H1 (cell line): ENCODE measurements at regions not wholly inside any gene's neighbourhood (a gene's known extent, or its start where the extent isn't known, plus 50 kb on each side); places are given as distances from the start of the nearest gene placed in this dataset.

Experiments
- CEBPB ChIP-seq: IDR thresholded peaks from 2 replicates; pipeline ENCODE4 v1.6.1; 2012; ENCODE audit warnings: low read depth, low read length
- CTCF ChIP-seq, 3 experiments: IDR thresholded peaks; 1 replicate in 2 of 3; 2 replicates in 1 of 3; pipeline versions ENCODE4 v1.5.1 to v1.6.1; 2011; ENCODE audit warnings: low read length in 3 of 3, mild to moderate bottlenecking in 3 of 3, inconsistent platforms in 2 of 3, low read depth in 1 of 3, moderate library complexity in 1 of 3; ENCODE audit not compliant: insufficient read depth in 1 of 3; ENCODE audit errors: control extremely low read depth in 1 of 3
- EZH2 ChIP-seq: fragments of 200-600 bp; sonication (generic); IDR thresholded peaks from 2 replicates; pipeline ENCODE4 v1.7.1; 2012; ENCODE audit warnings: low read depth, mild to moderate bottlenecking, moderate library complexity, low read length, inconsistent platforms; ENCODE audit not compliant: severe bottlenecking
- GABPA ChIP-seq: IDR thresholded peaks from 2 replicates; pipeline ENCODE4 v1.6.1; 2011; ENCODE audit warnings: mild to moderate bottlenecking, low read length, moderate library complexity, borderline replicate concordance; ENCODE audit not compliant: insufficient read depth
- POLR2AphosphoS5 ChIP-seq: IDR thresholded peaks from 2 replicates; pipeline ENCODE4 v1.6.1; 2011; ENCODE audit warnings: low read depth, low read length
- RFX5 ChIP-seq: IDR thresholded peaks from 2 replicates; pipeline ENCODE4 v1.6.1; 2011; ENCODE audit warnings: low read depth, low read length, improper control_type of control experiment, borderline replicate concordance
- TCF12 ChIP-seq: IDR thresholded peaks from 2 replicates; pipeline ENCODE4 v1.6.1; 2011; ENCODE audit warnings: low read depth, mild to moderate bottlenecking, low read length
- TEAD4 ChIP-seq: IDR thresholded peaks from 2 replicates; pipeline ENCODE4 v1.6.1; 2012; ENCODE audit warnings: low read depth, low read length, inconsistent platforms, mixed read lengths

GRCh38 chr9:85443190-85443598 is 298.6 kb downstream of the AGTPBP1 start:
- TF ChIP-seq TEAD4 (no peak), CEBPB (no peak), EZH2 (no peak), GABPA (no peak), TCF12 (no peak), CTCF (IDR thresholded peaks at IDR 0.05; ENCODE audit: control extremely low read depth in 1 of 3, insufficient read depth in 1 of 3, low read depth in 1 of 3, low read length in 3 of 3) (no peak), POLR2AphosphoS5 (no peak), RFX5 (no peak)
